ENCODE measurements at regions not wholly inside any gene's neighbourhood (a gene's known extent, or its start where the extent isn't known, plus 50 kb on each side); places are given as distances from the start of the nearest gene placed in this dataset.

DNA sequence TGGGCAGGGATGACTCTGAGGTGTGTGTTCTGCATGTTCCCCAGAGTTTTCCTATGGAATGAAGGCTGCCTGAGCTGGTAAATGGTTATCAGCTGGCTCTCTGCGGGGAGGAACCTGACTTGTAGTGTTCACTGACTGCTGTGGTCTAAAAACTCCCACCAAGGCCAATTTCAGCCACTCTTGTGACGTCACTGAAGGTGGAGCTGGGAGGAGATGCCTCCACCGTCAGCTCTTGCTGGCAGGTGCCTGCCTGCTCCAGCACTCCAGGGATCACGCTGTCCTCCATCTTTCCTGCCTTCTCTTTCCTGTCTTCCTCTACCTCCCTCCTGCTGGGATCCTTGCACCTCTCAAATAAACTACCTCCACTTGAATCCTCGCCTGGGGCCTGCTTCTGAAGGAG is 209.5 kb upstream of the HS6ST1 start:
- BruUV-seq (replicated peaks), result no TSS peak
- Mint-ChIP-seq H3K4me3 (ENCODE audit: unreplicated experiment) (no peak overlapping the region), H3K4me1 (ENCODE audit: low read depth, unreplicated experiment) (no peaks in the 10 kb centered on the region), H3K27ac (ENCODE audit: unreplicated experiment) (no peak overlapping the region), H3K27me3 (ENCODE audit: insufficient read depth, unreplicated experiment) (peaks cover 5% of the 10 kb centered on the region), H3K36me3 (ENCODE audit: insufficient read depth, unreplicated experiment) (no peaks in the 10 kb centered on the region), H3K9me3 (ENCODE audit: unreplicated experiment) (no peaks in the 10 kb centered on the region)
- Histone ChIP-seq H3K4me3 (ENCODE audit: low read depth, low read length) (no peak overlapping the region), H3K4me1 (no peaks in the 10 kb centered on the region), H3K27me3 (replicated peaks; ENCODE audit: control insufficient read depth, insufficient read depth, low read length) (no peaks in the 10 kb centered on the region), H3K9me3 (no peaks in the 10 kb centered on the region), H3K36me3 (ENCODE audit: control insufficient read depth, insufficient read depth, low read length) (no peaks in the 10 kb centered on the region)
- CTCF ChIA-PET, result no interaction called here
- no peak for DNase-seq
- TF ChIP-seq, protein P1, sequence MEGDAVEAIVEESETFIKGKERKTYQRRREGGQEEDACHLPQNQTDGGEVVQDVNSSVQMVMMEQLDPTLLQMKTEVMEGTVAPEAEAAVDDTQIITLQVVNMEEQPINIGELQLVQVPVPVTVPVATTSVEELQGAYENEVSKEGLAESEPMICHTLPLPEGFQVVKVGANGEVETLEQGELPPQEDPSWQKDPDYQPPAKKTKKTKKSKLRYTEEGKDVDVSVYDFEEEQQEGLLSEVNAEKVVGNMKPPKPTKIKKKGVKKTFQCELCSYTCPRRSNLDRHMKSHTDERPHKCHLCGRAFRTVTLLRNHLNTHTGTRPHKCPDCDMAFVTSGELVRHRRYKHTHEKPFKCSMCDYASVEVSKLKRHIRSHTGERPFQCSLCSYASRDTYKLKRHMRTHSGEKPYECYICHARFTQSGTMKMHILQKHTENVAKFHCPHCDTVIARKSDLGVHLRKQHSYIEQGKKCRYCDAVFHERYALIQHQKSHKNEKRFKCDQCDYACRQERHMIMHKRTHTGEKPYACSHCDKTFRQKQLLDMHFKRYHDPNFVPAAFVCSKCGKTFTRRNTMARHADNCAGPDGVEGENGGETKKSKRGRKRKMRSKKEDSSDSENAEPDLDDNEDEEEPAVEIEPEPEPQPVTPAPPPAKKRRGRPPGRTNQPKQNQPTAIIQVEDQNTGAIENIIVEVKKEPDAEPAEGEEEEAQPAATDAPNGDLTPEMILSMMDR (IDR thresholded peaks at IDR 0.05; ENCODE audit: insufficient read depth in 1 of 2, low read depth in 1 of 2, low read length in 1 of 2, severe bottlenecking in 1 of 2, unreplicated experiment in 1 of 2), result no peak
- POLR2A ChIA-PET, result no interaction called here
- intact Hi-C loops (cut with micrococcal nuclease; ENCODE audit: unreplicated experiment), result no loop called here

DNA sequence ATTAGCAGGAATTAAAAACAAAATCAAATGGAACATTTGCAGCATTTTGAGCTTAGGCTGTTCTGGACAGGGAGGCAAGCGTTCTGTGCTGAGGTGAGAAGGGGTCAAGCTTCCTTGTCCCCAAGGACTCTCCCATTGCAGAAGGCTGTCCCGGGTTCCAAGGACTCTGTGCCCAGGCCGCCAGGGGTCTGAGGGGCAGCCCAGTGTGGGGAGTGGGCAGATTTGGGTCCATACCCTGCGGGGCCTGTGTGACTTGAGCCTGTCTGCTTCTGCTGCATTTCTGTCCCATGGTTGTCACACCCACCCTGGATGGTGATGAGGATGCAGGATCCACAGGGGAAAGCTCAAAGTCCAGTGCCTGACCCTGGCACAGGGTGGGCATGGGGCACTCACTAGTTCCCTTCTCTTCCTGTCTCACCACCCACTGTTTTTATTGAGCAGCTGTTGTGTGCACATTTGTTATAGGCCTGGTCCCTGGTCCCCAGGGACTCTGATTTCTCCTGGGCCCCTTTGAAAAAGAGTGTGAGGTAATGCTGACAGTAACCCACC is 211.4 kb upstream of the HS6ST1 start:
- CTCF ChIA-PET, result no interaction called here
- H3K27me3 Mint-ChIP-seq (ENCODE audit: insufficient read depth, unreplicated experiment), result peaks cover 2% of the 10 kb centered on the region
- no peaks in the 10 kb centered on the region for H3K36me3 ChIP-seq (ENCODE audit: control insufficient read depth, insufficient read depth, low read length)
- no peak for DNase-seq
- H3K4me3 Mint-ChIP-seq (ENCODE audit: unreplicated experiment), result no peak overlapping the region
- no TSS peak for BruUV-seq (replicated peaks)
- no peaks in the 10 kb centered on the region for H3K27me3 ChIP-seq (replicated peaks; ENCODE audit: control insufficient read depth, insufficient read depth, low read length)
- no peaks in the 10 kb centered on the region for H3K4me1 Mint-ChIP-seq (ENCODE audit: low read depth, unreplicated experiment)
- H3K27ac Mint-ChIP-seq (ENCODE audit: unreplicated experiment), result no peak overlapping the region
- no peaks in the 10 kb centered on the region for H3K4me1 ChIP-seq
- no peak overlapping the region for H3K4me3 ChIP-seq (ENCODE audit: low read depth, low read length)
- H3K9me3 Mint-ChIP-seq (ENCODE audit: unreplicated experiment), result no peaks in the 10 kb centered on the region
- intact Hi-C loops (cut with micrococcal nuclease; ENCODE audit: unreplicated experiment), result loop anchor here (5.0 kb wide), 1 partner anchor 208 kb away; no protein-coding TSS in a partner anchor
- no peaks in the 10 kb centered on the region for H3K36me3 Mint-ChIP-seq (ENCODE audit: insufficient read depth, unreplicated experiment)
- POLR2A ChIA-PET, result no interaction called here
- TF ChIP-seq, protein P1 (IDR thresholded peaks at IDR 0.05; ENCODE audit: insufficient read depth in 1 of 2, low read depth in 1 of 2, low read length in 1 of 2, severe bottlenecking in 1 of 2, unreplicated experiment in 1 of 2), result no peak
- no peaks in the 10 kb centered on the region for H3K9me3 ChIP-seq

DNA sequence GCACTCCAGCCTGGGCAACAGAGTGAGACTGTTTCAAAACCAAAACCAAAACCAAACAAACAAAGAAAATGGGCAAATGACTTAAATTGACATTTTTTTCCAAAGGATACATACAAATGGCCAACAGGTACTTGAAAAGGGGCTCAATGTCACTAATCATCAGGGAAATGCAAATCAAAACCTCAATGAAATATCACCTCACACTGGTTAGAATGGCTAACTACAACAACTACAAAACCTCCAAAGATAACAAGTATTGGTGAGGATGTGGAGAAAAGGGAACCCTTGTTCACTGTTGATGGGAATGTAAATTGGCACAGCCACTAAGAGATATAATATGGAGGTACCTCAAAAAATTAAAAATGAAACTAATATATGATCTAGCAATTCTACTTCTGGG is 213.2 kb upstream of the HS6ST1 start:
- no TSS peak for BruUV-seq (replicated peaks)
- Histone ChIP-seq H3K4me1 (no peaks in the 10 kb centered on the region), H3K36me3 (ENCODE audit: control insufficient read depth, insufficient read depth, low read length) (no peaks in the 10 kb centered on the region), H3K27me3 (replicated peaks; ENCODE audit: control insufficient read depth, insufficient read depth, low read length) (no peaks in the 10 kb centered on the region), H3K9me3 (no peaks in the 10 kb centered on the region), H3K4me3 (ENCODE audit: low read depth, low read length) (no peak overlapping the region)
- POLR2A ChIA-PET, result no interaction called here
- H3K4me3 Mint-ChIP-seq (ENCODE audit: unreplicated experiment), result no peak overlapping the region
- intact Hi-C loops (cut with micrococcal nuclease; ENCODE audit: unreplicated experiment), result loop anchor here (5.0 kb wide), 1 partner anchor 210 kb away; no protein-coding TSS in a partner anchor
- TF ChIP-seq, protein P1 (IDR thresholded peaks at IDR 0.05; ENCODE audit: insufficient read depth in 1 of 2, low read depth in 1 of 2, low read length in 1 of 2, severe bottlenecking in 1 of 2, unreplicated experiment in 1 of 2), result no peak
- CTCF ChIA-PET, result no interaction called here
- no peak overlapping the region for H3K27ac Mint-ChIP-seq (ENCODE audit: unreplicated experiment)
- H3K36me3 Mint-ChIP-seq (ENCODE audit: insufficient read depth, unreplicated experiment), result no peaks in the 10 kb centered on the region
- peaks cover 2% of the 10 kb centered on the region for H3K27me3 Mint-ChIP-seq (ENCODE audit: insufficient read depth, unreplicated experiment)
- H3K4me1 Mint-ChIP-seq (ENCODE audit: low read depth, unreplicated experiment), result peaks cover 1% of the 10 kb centered on the region
- DNase-seq, result no peak
- no peaks in the 10 kb centered on the region for H3K9me3 Mint-ChIP-seq (ENCODE audit: unreplicated experiment)

Measured in Caco-2 (cell line).